ENCODE measurements at regions not wholly inside any gene's neighbourhood (a gene's known extent, or its start where the extent isn't known, plus 50 kb on each side); places are given as distances from the start of the nearest gene placed in this dataset.

DNA sequence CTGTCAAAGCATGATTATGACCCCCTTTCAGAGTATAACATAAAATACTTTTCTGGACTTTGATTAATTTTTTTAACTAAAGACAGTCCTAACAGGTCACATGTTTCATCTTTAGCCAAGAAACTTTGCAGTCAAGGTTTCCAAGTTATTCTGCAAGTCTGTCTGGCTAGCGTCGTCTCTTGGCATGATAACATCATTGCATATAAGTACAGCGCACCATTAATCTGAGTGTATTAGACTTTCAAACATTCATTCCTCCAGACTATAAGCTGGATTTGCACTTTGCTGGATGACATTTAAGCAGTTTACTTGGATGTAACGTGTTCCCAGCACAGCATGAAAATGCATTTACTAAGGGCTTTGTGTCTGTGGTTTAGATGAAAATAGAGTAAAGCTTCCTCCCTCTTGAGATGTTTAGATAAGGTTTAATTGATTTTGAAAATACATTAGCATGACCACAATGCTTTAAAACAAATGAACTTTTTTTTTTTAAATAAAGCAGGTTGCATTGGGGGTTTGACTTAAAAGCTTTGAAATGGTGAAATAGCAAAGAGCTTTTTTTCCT is 349.0 kb upstream of the MTPN start:
- no peak overlapping the region for H3K4me3 ChIP-seq (ENCODE audit: low read depth, low read length)
- no peak for DNase-seq (ENCODE audit: low read depth)
- no peak for TF ChIP-seq POLR2A (IDR thresholded peaks at IDR 0.05; ENCODE audit: extremely low read depth, insufficient read length)
- TF ChIP-seq, protein P1, sequence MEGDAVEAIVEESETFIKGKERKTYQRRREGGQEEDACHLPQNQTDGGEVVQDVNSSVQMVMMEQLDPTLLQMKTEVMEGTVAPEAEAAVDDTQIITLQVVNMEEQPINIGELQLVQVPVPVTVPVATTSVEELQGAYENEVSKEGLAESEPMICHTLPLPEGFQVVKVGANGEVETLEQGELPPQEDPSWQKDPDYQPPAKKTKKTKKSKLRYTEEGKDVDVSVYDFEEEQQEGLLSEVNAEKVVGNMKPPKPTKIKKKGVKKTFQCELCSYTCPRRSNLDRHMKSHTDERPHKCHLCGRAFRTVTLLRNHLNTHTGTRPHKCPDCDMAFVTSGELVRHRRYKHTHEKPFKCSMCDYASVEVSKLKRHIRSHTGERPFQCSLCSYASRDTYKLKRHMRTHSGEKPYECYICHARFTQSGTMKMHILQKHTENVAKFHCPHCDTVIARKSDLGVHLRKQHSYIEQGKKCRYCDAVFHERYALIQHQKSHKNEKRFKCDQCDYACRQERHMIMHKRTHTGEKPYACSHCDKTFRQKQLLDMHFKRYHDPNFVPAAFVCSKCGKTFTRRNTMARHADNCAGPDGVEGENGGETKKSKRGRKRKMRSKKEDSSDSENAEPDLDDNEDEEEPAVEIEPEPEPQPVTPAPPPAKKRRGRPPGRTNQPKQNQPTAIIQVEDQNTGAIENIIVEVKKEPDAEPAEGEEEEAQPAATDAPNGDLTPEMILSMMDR (IDR thresholded peaks at IDR 0.05; ENCODE audit: low read depth, low read length): no peak
- no peak for TF ChIP-seq MYC (IDR thresholded peaks at IDR 0.05; ENCODE audit: low read depth, low read length)
- TF ChIP-seq, protein P2, sequence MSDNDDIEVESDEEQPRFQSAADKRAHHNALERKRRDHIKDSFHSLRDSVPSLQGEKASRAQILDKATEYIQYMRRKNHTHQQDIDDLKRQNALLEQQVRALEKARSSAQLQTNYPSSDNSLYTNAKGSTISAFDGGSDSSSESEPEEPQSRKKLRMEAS (IDR thresholded peaks at IDR 0.05; ENCODE audit: low read depth, low read length): no peak

DNA sequence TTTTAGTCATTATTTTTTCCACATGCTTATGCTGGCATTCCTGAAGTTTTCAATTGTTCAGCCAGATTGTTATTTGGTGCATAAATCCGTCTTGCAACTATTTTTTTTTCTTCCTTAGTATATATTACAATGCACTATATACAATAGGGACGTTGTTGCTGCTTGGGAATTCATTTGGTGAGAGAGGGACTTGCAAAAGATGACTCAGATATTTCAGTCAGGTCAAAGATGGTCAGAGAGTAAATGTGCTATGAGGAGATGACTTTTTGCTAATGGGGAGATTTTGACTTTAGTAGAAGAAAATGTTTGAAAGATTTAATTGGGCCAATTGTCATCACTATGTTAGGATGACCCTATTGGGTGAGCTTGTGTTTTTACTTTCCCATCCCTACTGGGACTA is 348.4 kb upstream of the MTPN start:
- no peak for DNase-seq (ENCODE audit: low read depth)
- H3K4me3 ChIP-seq (ENCODE audit: low read depth, low read length): no peak overlapping the region

DNA sequence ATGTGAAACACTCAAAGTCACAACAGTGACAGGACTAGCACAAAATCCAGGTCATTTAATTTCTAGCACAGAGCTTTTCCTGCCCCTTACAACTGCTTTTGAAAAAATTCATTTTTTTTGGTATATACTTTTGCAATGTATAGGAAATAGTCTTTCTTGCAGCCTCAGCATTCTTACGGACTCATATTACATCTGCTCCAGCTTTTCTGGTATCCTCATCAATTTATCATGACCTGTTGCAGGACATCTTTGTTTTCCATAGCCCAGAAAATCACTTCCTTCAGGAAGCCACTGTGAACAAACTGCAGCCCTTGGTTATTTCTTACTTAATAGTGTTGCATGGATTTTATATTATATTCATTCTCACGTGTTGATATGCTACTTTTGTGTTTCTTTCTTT is 347.9 kb upstream of the MTPN start:
- DNase-seq (ENCODE audit: low read depth): no peak
- TF ChIP-seq, protein P2 (IDR thresholded peaks at IDR 0.05; ENCODE audit: low read depth, low read length): no peak
- TF ChIP-seq, protein P1 (IDR thresholded peaks at IDR 0.05; ENCODE audit: low read depth, low read length): no peak
- TF ChIP-seq POLR2A (IDR thresholded peaks at IDR 0.05; ENCODE audit: extremely low read depth, insufficient read length): no peak
- TF ChIP-seq MYC (IDR thresholded peaks at IDR 0.05; ENCODE audit: low read depth, low read length): no peak
- H3K4me3 ChIP-seq (ENCODE audit: low read depth, low read length): no peak overlapping the region

More for the DNA sequence above, 348.4 kb upstream of the MTPN start:
- TF ChIP-seq, protein P1 (IDR thresholded peaks at IDR 0.05; ENCODE audit: low read depth, low read length): no peak
- TF ChIP-seq MYC (IDR thresholded peaks at IDR 0.05; ENCODE audit: low read depth, low read length) (no peak), POLR2A (IDR thresholded peaks at IDR 0.05; ENCODE audit: extremely low read depth, insufficient read length) (no peak)
- TF ChIP-seq, protein P2 (IDR thresholded peaks at IDR 0.05; ENCODE audit: low read depth, low read length): no peak

DNA sequence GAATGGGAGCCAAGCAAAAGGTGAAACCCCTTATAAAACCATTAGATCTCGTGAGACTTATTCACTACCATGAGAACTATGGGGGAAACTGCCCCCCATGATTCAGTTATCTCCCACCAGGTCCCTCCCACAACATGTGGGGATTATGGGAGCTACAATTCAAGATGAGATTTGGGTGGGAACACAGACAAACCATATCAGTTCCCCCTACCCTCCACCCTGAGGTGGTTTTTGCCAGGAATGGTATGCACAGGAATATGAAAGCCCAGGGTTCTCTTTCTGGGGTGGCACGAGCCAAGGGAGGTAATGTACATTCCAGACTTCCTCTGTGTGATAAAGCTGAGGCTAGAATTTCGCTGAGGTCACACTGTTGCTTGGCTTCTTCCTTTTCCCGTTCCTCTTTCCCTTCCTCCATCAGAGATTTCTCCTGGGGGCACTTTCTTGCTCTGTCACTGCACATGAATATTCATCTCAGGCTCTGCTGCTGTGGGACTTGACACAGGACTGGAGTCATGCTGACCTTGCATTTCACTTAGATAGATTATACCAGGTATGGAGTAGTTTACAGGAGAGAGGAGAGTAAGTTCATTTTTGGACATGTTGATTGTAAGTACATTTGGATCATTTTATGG is 347.0 kb upstream of the MTPN start:
- H3K4me3 ChIP-seq (ENCODE audit: low read depth, low read length): no peak overlapping the region
- TF ChIP-seq, protein P1 (IDR thresholded peaks at IDR 0.05; ENCODE audit: low read depth, low read length): no peak
- TF ChIP-seq, protein P2 (IDR thresholded peaks at IDR 0.05; ENCODE audit: low read depth, low read length): no peak
- TF ChIP-seq POLR2A (IDR thresholded peaks at IDR 0.05; ENCODE audit: extremely low read depth, insufficient read length) (no peak), MYC (IDR thresholded peaks at IDR 0.05; ENCODE audit: low read depth, low read length) (no peak)
- no peak for DNase-seq (ENCODE audit: low read depth)

DNA sequence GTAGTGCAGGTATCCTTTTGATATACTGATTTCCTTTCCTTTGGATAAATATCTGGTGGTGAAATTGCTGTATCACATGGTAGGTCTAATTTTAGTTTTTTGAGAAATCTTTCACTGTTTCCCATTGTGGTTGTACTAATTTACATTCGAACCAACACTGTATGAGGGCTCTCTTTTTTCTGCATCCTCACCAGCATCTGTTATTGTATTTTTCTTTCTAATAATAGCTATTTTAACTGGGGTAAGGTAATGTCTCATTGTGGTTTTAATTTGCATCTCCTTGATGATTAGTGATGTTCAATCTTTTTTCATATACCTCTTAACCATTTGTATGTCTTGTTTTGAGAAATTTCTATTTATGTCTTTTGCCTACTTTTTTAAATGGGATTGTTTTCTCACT is 335.4 kb upstream of the MTPN start:
- no peak overlapping the region for H3K4me3 ChIP-seq (ENCODE audit: low read depth, low read length)
- no peak for TF ChIP-seq POLR2A (IDR thresholded peaks at IDR 0.05; ENCODE audit: extremely low read depth, insufficient read length)
- TF ChIP-seq, protein P2 (IDR thresholded peaks at IDR 0.05; ENCODE audit: low read depth, low read length): no peak
- no peak for TF ChIP-seq MYC (IDR thresholded peaks at IDR 0.05; ENCODE audit: low read depth, low read length)
- TF ChIP-seq, protein P1 (IDR thresholded peaks at IDR 0.05; ENCODE audit: low read depth, low read length): no peak
- DNase-seq (ENCODE audit: low read depth): no peak

Data from NB4 (cell line).